ENCODE measurements at regions not wholly inside any gene's neighbourhood (a gene's known extent, or its start where the extent isn't known, plus 50 kb on each side); places are given as distances from the start of the nearest gene placed in this dataset.
"Not testable (repeated sequence)": the region's sequence is repeated elsewhere in the genome, so short reads cannot be mapped to it uniquely, and the experiment has no call there.

DNA sequence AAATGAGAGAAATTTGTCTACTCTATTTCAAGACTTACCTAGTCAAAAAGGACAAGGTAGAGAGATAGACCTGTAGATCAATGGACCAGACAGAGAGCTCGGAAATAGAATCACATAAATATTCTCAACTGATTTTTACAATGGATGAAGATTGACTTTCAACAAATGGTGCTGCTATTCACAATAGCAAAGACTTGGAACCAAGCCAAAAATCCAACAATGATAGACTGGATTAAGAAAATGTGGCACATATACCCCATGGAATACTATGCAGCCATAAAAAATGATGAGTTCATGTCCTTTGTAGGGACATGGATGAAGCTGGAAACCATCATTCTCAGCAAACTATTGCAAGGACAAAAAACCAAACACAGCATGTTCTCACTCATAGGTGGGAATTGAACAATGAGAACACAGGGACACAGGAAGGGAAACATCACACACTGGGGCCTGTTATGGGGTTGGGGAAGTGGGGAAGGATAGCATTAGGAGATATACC, 1128.2 kb downstream of the UQCRFS1 start:
- not testable (repeated sequence) for DNase-seq (ENCODE audit: low read depth in 4 of 4, low spot score in 3 of 4)

DNA sequence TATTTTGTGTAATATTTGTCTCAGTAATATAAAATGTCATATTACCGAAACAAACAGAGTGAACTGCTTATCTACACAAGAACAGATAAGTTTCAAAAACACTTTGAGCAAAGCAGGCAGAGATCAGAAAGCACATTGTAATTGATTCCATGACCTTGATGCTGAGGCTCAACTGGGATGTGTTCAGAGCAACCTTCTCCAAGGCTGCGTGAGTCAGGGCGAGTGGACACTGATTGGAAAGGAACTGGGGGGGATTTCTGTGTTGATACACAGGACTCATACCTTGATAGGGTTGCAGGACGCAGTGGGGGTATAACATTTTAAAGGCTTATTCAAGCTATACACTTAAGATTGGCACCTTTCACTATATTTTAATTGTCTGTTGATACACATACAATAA, 1136.3 kb downstream of the UQCRFS1 start:
- no peak for DNase-seq (ENCODE audit: low read depth in 4 of 4, low spot score in 3 of 4)

DNA sequence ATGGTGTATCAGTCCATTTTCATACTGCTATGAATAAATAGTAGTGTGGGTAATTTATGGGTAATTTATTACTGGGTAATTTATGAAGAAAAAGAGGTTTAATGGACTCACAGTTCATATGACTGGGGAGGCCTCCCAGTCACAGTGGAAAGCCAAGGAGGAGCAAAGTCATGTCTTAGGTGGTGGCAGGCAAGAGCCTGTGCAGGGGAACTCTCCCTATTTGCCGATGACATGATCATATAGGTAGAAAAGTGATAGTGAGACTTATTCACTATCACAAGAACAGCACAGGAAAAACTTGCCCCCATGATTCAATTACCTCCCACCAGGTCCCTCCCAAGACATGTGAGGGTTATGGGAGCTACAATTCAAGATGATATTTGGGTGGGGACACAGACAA, 1137.7 kb downstream of the UQCRFS1 start:
- DNase-seq (ENCODE audit: low read depth in 4 of 4, low spot score in 3 of 4): no peak

DNA sequence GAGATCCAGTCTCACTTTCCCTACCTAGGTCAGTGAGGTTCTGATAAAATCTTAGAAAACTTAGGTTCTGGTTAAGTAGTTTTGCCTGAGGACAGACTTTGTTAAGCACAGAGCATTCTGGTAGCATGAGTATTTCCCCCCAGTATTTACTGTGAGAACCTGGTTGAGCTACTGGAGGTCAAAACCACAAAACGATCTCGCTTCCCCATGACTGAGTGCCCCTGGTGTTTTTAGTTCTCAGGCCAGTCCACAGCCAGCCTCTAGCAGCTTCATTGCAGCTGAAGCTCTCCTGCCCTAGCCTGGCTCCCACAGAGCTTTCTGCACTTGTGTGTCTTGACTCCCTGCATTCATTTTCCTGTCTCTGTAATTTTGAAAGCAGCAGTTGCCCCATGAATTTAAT, 1138.2 kb downstream of the UQCRFS1 start:
- no peak for DNase-seq (ENCODE audit: low read depth in 4 of 4, low spot score in 3 of 4)

DNA sequence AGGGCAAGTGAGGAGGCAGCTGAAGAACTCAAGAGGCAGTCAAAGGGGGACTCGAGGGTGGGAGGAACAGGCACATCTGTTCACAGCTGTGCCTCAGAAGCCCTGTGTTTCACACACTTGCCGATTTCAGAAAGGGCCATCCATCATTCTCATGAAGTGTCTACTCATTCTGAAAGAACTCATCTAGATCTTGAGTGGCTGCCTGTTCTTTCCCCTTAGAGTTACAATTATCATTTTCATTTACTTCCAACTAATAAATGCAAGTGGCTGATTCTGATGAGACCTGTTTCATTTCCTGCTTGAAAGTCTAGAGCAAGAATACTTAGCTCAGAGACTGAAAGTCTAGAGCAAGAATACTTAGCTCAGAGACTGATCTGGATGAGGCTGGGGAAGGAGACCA, 1145.1 kb downstream of the UQCRFS1 start:
- DNase-seq (ENCODE audit: low read depth in 4 of 4, low spot score in 3 of 4): no peak

DNA sequence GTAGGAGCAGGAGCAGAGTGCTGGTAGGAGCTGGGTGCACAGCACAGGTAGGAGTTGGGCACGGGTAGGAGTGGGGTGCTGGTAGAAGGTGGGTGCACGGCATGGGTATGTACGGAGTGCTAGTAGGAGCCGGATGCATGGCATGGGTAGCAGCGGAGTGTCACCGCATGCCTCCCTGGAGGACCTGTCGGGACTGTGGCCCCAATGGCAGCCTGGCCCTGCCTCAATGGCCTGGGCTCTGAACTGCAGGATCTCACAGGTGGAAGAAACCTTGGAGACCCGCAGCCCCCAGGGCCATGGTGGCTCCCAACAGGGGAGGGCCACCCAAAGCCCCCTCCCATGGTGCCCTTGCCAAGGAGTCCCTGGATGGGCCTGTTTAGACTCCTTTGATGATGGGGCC, 1146.0 kb downstream of the UQCRFS1 start:
- no peak for DNase-seq (ENCODE audit: low read depth in 4 of 4, low spot score in 3 of 4)

DNA sequence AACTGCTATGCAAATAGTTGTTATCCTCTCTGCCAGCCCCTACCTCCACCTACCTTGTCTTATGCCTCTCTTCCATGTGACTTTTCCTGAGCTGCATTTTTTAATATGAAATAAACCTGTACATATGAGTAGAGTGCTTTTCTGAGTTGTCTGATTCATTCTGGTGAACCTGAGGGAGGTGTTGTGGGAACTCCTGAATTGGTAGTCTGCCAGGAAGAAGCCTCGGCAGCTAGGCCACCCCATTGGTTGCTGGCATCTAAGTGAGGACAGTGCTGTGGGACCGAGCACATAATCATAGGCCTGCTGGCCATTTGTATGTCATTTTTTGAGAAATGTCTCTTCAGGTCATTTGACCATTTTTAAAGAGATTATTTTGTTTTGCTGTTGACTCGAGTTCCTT, 1146.8 kb downstream of the UQCRFS1 start:
- DNase-seq (ENCODE audit: low read depth in 4 of 4, low spot score in 3 of 4): no peak

DNA sequence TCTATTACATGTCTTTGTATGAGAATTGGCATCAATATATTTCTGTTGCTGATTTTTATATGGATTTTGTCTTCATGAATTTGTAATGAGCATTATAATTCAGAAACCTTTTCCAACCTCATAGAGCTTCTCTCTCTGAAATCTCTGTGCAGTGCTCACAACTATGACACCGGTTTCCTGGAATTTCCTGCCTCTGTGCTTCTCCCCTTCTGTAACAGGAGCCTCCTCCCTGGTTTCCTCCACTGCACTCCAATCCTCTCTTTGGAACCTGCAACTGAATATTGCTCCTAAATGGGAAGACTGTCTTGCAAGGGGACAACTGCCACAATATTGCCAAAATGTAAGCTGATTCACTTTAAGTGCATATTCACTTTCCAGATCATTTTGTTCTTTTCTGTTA, 1147.9 kb downstream of the UQCRFS1 start:
- DNase-seq (ENCODE audit: low read depth in 4 of 4, low spot score in 3 of 4): no peak

DNA sequence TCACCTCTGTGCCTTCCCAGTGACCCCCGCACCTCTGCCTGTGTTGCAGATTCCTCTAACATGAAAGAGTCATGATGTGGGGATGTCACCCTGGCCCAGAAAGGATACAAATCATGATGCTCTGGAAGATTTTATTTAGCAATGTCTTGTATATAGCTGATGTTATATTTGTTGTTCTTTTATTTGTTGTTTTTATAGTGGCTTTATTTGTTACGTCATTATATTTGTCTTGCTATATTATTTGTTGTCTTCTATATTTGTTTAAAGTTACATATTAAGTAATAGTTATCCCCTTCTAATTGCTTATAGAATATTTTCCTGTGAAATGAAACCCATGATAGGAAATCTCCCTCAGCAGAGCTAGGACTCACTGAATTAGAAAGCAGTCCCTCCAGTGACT, 1149.2 kb downstream of the UQCRFS1 start:
- no peak for DNase-seq (ENCODE audit: low read depth in 4 of 4, low spot score in 3 of 4)

DNA sequence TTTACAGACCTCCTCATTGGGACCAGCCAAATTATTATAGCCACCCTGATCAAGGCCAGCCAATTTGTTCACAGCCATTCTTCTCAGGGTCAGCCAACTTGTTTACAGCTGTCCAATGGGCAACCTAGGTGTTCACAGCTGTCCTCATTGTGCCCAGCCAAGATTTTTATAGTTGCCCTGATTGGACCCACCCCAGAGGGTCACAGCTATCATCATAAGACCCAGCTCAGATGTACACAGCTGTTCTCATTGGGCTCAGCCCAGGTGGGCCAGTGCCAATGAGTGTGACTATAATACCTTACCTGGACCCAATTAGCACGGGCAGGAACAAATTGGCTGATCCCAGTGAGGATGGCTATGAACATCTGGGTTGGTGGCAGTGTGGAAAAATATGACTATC, 1151.8 kb downstream of the UQCRFS1 start:
- DNase-seq (ENCODE audit: low read depth in 4 of 4, low spot score in 3 of 4): no peak

DNA sequence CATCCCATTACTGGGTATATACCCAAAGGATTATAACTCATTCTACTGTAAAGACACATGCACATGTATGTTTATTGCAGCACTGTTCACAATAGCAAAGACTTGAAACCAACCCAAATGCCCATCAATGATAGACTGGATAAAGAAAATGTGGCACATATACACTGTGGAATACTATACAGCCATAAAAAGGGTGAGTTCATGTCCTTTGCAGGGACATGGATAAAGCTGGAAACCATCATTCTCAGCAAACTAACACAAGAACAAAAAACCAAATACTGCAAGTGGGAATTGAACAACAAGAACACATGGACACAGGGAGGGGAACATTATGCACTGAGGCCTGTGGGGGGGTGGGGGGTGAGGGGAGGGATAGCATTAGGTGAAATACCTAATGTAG, 1155.9 kb downstream of the UQCRFS1 start:
- DNase-seq (ENCODE audit: low read depth in 4 of 4, low spot score in 3 of 4): not testable (repeated sequence)

DNA sequence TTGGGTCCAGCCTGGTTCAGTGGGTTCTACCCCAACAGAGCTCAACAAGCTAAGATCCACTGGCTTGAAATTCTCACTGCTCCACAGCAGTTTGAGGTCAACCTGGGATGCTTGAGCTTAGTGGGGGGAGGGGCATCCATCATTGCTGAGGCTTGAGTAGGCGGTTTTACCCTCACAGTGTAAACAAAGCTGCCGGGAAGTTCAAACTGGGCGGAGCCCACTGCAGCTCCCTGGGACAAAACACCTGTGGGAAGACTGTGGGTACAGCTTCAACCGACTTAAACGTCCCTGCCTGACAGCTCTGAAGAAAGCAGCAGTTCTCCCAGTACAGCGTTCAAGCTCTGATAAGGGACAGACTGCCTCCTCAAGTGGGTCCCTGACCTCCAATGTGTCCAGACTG, 1161.9 kb downstream of the UQCRFS1 start:
- DNase-seq (ENCODE audit: low read depth in 4 of 4, low spot score in 3 of 4): no peak

DNA sequence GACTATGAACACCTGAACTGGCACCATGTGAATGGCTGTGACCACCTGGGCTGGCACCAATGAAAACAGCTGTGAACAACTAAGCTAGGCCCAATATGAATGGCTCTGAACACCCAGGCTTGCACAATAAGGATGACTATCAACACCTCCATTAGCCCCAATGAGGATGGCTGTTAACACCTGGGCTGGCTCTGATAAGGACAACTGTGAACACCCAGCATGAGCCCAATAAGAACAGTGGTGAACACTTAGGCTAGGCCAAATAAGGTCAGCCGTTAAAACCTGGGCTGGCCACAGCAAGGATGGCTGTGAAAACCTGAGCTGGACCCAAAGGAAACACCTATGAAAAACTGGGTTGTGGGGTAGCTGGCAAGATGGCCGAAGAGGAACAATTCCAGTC, 1163.1 kb downstream of the UQCRFS1 start:
- DNase-seq (ENCODE audit: low read depth in 4 of 4, low spot score in 3 of 4): no peak

DNA sequence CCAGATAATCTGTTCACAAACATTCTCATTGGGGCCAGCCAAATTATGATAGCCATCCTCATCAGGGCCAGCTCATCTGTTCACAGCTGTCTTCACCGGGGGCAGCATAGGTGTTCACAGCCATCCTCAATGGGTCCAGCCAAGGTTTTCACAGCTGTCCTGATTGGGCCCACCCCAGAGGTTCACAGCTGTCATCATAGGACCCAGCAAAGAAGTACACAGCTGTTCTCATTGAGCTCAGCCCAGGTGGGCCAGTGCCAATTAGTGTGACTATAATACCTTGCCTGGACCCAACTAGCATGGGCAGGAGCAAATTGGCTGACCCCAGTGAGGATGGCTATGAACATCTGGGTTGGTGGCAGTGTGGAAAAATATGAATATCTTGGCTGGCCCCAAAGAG, 1166.0 kb downstream of the UQCRFS1 start:
- DNase-seq (ENCODE audit: low read depth in 4 of 4, low spot score in 3 of 4): no peak

DNA sequence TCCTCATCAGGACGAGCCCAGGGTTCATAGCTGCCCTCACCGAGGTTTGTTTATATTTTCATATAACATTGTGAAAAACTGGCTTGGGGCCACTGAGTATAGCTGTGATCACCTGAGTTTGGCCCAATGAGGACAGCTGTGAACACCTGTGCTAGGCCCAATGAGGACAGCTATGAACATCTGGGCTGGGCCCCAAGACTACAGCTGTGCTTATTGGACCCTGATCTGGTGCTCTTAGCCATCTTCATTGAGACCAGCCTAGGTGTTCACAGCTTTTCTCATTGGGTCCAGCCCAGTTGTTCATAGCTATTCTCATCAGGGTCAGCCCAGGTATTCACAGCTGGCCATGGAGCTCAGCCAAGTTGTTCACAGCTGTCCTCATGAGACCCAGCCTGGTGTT, 1167.3 kb downstream of the UQCRFS1 start:
- no peak for DNase-seq (ENCODE audit: low read depth in 4 of 4, low spot score in 3 of 4)

DNA sequence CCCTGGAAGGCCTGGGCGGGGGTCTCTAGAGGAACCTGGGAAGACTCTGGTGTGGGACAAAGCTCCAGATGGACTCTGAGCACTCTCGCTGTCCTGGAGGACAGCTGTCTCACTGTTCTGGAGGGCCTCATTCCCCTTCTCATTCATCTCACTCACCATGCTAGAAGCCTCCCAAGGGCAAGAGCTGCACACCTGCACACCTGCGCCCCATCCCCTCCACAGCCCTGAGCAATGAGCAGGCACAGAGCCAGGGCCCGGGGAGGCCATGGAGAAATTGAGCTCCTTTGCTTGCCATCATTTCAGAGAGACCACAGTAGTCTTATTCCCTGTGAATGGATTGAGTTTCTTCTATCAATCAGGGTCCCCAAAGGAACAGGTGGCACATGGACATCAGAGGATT, 1168.5 kb downstream of the UQCRFS1 start:
- DNase-seq (ENCODE audit: low read depth in 4 of 4, low spot score in 3 of 4): no peak

DNA sequence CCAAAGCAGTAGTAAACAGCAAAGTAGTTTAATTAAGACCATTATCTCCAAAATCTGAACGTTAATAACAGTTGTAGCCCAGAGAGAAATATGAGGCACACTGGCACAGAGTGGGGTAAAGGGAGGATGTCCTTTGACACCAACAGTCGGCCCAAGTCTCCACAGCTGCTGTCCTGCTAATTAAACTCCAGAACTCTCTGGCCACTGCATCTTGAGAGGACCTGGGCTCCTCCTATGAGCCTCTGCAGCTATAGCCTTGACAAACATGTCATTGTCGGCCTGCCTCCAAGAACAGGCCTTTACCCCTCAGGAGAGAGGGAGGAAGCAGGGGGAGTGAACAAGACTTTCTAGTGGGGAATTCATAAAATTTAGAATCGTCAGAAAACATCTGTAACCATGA, 1170.4 kb downstream of the UQCRFS1 start:
- no peak for DNase-seq (ENCODE audit: low read depth in 4 of 4, low spot score in 3 of 4)

DNA sequence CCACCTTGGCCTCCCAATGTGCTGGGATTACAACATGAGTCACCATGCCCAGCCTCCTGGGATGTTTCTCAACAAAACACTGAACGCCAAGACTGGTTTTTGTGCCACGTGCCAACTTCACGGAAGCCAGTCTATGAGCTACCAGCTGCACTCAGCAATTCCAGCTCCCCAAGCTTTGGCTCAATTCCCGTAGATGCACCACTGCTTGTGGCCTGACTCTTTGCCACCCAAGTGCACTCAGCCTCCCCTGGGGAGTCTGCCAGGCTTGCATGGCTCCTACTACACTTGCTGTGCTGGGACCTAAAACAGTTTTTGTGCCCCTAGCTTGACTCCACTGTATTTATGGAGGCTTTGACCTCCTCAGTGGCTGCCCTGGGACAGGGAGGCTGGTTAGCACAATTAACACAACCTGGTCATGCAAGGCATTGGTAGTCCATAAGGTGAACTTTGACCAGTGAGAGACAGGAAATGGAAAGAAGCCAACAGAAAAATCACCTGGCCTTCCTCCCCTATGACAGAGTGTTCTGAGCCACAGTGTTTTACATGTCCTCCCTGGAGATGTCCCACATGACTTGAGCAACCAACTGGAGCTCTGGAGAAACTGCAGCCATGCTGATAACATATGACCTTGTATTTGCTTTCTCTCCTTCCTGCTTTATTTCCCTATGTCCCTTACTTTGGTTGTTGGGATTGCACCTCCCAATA, 1173.1 kb downstream of the UQCRFS1 start:
- no peak for DNase-seq (ENCODE audit: low read depth in 4 of 4, low spot score in 3 of 4)

DNA sequence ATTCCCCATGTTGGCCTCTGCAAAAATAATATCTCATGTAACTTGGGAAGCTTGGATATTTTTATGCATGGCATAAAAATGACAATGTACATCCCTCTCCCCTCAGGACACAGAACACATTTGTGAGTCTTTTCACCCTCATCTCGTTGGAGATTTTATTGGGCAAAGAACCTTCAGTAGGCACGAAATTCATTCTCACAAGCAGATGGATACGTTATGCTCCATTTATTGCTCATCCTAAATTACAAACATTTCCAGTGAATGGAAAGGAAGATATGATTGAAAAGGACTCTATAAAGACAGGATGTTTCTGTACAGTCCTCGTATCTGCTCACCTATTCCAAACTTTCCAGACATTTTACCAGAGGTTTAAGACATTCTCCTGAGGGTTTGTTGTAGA, 1175.8 kb downstream of the UQCRFS1 start:
- no peak for DNase-seq (ENCODE audit: low read depth in 4 of 4, low spot score in 3 of 4)

DNA sequence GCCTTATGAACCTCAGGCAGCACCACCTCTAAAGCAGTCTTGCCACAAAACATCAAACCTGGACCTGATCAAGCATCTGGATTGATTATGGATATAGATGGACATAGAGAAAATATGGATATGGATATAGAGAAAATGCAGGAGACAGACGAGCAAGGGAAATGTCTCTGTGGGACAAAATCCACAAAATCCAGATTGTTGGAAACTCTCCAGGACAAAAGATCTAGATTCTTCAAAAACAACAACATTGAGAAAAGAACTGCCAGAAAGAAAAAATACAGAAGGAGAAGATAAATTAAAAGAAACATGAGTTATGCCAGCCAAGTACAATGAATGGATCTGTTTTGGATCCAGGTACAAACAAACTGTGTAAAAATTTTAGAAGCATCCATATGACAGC, 1176.5 kb downstream of the UQCRFS1 start:
- no peak for DNase-seq (ENCODE audit: low read depth in 4 of 4, low spot score in 3 of 4)

DNA sequence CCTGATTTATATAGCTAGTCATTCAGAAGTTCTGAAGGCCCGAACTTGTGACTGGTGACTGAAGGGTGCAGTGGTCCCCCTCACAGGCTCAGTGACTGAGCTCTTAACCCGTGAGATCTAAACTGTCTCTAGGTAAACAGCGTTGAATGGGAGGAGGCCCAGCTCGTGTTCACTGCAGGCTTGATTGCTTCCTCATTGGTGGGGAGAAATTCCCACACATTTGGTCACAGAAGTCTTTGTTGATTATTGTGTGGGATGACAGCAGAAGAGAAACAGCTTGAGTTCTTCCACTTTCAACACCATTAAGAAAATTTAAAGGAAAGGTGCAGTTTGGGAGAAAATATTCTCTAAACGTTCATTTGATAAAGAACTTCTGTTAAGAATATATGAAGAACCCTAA, 1178.0 kb downstream of the UQCRFS1 start:
- DNase-seq (ENCODE audit: low read depth in 4 of 4, low spot score in 3 of 4): peak in 3 of 4 donors; percentile 16 to 39 (median 22)

DNA sequence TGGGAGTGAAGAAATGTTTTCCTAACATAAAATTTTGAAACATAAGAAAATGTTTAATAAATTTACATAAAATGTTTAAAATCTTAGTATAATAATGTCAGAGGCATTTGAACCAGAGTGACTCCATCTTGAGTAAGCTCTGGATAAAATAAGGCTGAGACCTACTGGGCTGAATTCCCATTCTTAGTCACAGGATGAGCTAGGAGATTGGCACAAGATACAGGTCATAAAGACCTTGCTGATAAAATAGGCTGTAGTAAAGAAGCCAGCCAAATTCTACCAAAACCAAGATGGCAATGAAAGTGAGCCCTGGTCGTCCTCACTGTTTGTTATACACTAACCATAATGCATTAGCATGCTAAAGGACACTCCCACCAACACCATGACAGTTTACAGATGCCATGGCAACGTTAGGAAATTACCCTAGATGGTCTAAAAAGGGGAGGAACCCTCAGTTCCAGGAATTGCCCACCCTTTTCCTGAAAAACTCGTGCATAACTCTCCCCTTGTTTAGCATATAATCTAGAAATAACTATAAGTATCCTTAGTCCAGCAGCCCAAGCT, 1184.0 kb downstream of the UQCRFS1 start:
- DNase-seq (ENCODE audit: low read depth in 4 of 4, low spot score in 3 of 4): no peak

DNA sequence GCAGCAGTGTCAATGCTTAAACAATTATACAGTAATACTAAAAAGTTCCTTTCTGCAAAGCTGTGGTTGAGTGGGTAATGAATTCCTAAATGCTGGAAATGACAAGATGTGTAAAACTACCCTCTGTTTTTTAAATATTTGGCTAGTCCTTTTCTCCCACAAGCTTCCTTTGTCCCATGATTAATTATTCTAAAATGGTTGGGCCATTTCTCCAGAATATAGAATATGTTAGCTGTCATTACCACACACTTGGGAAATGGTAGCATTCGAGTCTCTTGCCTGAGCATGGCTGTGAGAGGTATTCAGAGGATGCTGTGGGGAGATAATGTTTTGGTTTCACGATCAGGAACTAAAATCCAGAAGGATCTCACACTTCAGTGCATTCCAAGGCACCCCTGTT, 1185.8 kb downstream of the UQCRFS1 start:
- DNase-seq (ENCODE audit: low read depth in 4 of 4, low spot score in 3 of 4): no peak
